Kidney (tissue), 13 donors: ENCODE measurements at regions not wholly inside any gene's neighbourhood (a gene's known extent, or its start where the extent isn't known, plus 50 kb on each side); places are given as distances from the start of the nearest gene placed in this dataset.

Experiments used
- DNase-seq, 5 donors: peaks; one replicate each; pipeline ENCODE4 v3.0.0-alpha.2; 2013 to 2020
- FAIRE-seq: peaks from 2 replicates; lab custom pipeline; 2012; peaks lifted over from hg19 to GRCh38; lab: Jason Lieb, UNC
- H3K27ac ChIP-seq, 2 donors: one replicate each; pipeline ENCODE4 v1.7.0; 2013; ENCODE audit warnings: low read depth in 2 of 2, low read length in 2 of 2, inconsistent platforms in 1 of 2
- H3K27me3 ChIP-seq: one replicate; pipeline ENCODE4 v1.7.1; 2013; ENCODE audit warnings: low read length, inconsistent platforms; ENCODE audit not compliant: control insufficient read depth, insufficient read depth
- H3K36me3 ChIP-seq, 3 donors: one replicate each; pipeline versions ENCODE4 v1.7.0 to v1.7.1; 2013; ENCODE audit warnings: low read length in 3 of 3, control low read depth in 1 of 3, inconsistent platforms in 1 of 3; ENCODE audit not compliant: insufficient read depth in 3 of 3, control insufficient read depth in 2 of 3
- H3K4me1 ChIP-seq, 3 donors: one replicate each; pipeline versions ENCODE4 v1.7.0 to v1.7.1; 2013; ENCODE audit warnings: low read length in 3 of 3, inconsistent platforms in 1 of 3, low read depth in 1 of 3; ENCODE audit not compliant: control insufficient read depth in 2 of 3, insufficient read depth in 2 of 3
- H3K4me3 ChIP-seq, 3 donors: one replicate each; pipeline versions ENCODE4 v1.7.0 to v1.8.1; 2013; ENCODE audit warnings: low read length in 3 of 3, control low read depth in 1 of 3, inconsistent platforms in 1 of 3
- H3K9ac ChIP-seq, 3 donors: one replicate each; pipeline versions ENCODE4 v1.7.0 to v1.7.1; 2013; ENCODE audit warnings: low read length in 3 of 3, control low read depth in 1 of 3, inconsistent platforms in 1 of 3
- H3K9me3 ChIP-seq, 3 donors: one replicate each; pipeline versions ENCODE4 v1.7.0 to v1.7.1; 2013; ENCODE audit warnings: low read length in 3 of 3, control low read depth in 1 of 3, inconsistent platforms in 1 of 3; ENCODE audit not compliant: control insufficient read depth in 2 of 3, insufficient read depth in 1 of 3
- intact Hi-C: fragments of 100-400 bp; cut with DNase I; formaldehyde crosslinking; loops from one replicate; pipeline ENCODE4 v1.11.1; 2022
- TF ChIP-seq, protein P1 (sequence below): IDR thresholded peaks from 3 replicates; pipeline ENCODE4 v1.5.1; 2012; ENCODE audit warnings: mild to moderate bottlenecking, moderate library complexity, borderline replicate concordance; ENCODE audit not compliant: insufficient read depth; ENCODE audit errors: extremely low read depth
- donor health status: control.
- donor health status: control.
- donor health status: control.
- donor health status: control.
- donor health status: control.
- donor health status: DM: yes; HTN: yes; CAD: no.
- donor health status: Normal renal cell carcinoma (clear cell type).

DNA sequence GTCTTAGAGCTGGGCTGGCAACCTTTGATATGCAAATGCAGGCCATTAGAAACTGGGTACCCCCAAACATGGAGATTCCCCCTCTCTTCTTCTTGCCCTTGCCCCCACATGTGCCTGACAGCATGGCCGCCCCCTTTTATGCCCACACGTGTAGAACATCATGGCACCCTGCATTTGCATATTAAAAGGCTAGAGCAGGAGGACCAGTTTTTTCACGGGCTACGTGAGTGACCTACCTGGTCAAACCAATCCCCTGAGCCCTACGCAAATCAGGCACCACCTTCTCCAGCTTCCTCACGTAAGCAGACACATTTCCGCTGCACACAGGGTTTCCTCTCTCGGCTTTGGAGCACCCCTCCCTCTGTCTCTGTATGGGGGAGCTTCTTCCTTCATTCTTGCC, 110.9 kb upstream of the COPS8 start:
- DNase-seq (no peak), FAIRE-seq (no peak)
- TF ChIP-seq, protein P1, sequence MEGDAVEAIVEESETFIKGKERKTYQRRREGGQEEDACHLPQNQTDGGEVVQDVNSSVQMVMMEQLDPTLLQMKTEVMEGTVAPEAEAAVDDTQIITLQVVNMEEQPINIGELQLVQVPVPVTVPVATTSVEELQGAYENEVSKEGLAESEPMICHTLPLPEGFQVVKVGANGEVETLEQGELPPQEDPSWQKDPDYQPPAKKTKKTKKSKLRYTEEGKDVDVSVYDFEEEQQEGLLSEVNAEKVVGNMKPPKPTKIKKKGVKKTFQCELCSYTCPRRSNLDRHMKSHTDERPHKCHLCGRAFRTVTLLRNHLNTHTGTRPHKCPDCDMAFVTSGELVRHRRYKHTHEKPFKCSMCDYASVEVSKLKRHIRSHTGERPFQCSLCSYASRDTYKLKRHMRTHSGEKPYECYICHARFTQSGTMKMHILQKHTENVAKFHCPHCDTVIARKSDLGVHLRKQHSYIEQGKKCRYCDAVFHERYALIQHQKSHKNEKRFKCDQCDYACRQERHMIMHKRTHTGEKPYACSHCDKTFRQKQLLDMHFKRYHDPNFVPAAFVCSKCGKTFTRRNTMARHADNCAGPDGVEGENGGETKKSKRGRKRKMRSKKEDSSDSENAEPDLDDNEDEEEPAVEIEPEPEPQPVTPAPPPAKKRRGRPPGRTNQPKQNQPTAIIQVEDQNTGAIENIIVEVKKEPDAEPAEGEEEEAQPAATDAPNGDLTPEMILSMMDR, result no peak
- no peaks in the 10 kb centered on the region for H3K9me3 ChIP-seq
- H3K36me3 ChIP-seq, result no peaks in the 10 kb centered on the region
- no peak overlapping the region for H3K4me3 ChIP-seq
- peaks cover 3 to 22% (median 6%) of the 10 kb centered on the region in 3 donors for H3K4me1 ChIP-seq
- H3K27ac ChIP-seq, result no peak overlapping the region
- intact Hi-C loops, result no loop called here
- no peak overlapping the region for H3K9ac ChIP-seq
- H3K27me3 ChIP-seq, result no peaks in the 10 kb centered on the region

GRCh38 chr2:236975766-236976165, 109.9 kb upstream of the COPS8 start:
- Histone ChIP-seq H3K27ac (no peak overlapping the region), H3K36me3 (no peaks in the 10 kb centered on the region), H3K9ac (no peak overlapping the region), H3K27me3 (no peaks in the 10 kb centered on the region), H3K9me3 (no peaks in the 10 kb centered on the region), H3K4me3 (no peak overlapping the region), H3K4me1 (peaks cover 3 to 22% (median 6%) of the 10 kb centered on the region in 3 donors)
- TF ChIP-seq, protein P1, result no peak
- FAIRE-seq, result no peak
- intact Hi-C loops, result no loop called here
- DNase-seq, result no peak

DNA sequence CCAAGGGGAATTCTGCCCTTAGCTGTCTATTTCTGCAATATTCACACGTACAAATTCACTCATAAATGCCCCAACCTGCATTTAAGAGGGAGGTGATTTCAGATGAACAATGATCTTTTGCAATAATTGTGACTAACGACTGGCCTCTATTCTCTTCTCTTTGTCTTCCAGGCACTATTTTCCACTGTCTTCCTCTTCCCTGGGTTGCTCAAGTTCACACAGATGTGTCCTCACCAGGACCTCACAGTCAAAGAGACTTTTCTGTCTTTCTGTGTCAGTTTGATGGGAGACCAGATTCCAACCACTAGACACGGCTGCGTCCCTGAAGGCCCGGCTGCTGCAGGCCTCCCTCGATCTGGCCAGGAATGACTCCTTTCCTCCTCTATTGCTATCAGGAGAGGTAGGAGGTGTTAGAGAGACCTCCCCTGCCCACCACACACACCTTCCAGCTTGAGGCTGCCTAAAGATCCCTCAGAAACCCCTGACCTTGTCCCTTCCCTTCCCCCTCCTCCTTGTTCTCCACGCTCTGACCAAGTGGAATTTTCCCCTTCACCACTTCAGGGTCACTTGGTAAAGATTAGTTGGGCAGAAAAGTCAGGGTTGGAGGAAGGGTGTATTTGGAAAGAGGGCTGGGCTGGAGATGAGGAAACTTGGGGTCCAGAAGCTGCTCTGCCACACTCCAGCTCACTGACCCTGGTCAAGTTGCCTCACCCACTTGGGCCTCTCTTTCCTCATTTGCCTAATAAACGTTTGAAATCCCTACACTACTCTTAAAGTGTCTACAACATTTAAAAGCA, 109.2 kb upstream of the COPS8 start:
- DNase-seq, result no peak
- H3K9ac ChIP-seq, result no peak overlapping the region
- intact Hi-C loops, result no loop called here
- FAIRE-seq, result no peak
- H3K27ac ChIP-seq, result no peak overlapping the region
- H3K36me3 ChIP-seq, result no peaks in the 10 kb centered on the region
- TF ChIP-seq, protein P1, result no peak
- H3K4me3 ChIP-seq, result no peak overlapping the region
- H3K9me3 ChIP-seq, result no peaks in the 10 kb centered on the region
- H3K27me3 ChIP-seq, result no peaks in the 10 kb centered on the region
- H3K4me1 ChIP-seq, result peaks cover 3 to 22% (median 6%) of the 10 kb centered on the region in 3 donors
